ENCODE measurements at regions not wholly inside any gene's neighbourhood (a gene's known extent, or its start where the extent isn't known, plus 50 kb on each side); places are given as distances from the start of the nearest gene placed in this dataset.
A peak's percentile ranks its signal among the peaks of the same experiment; 100 is the strongest.

- H3K27me3 ChIP-seq: no peaks in the 10 kb centered on the region
- no peaks in the 10 kb centered on the region for H3K9me3 ChIP-seq
- WGBS, 2 donors: 97 to 100% methylated on average over 2 of the region's 2 CpGs
- H3K27ac ChIP-seq: no peak overlapping the region
- no peak overlapping the region for H3K4me3 ChIP-seq
- no peaks in the 10 kb centered on the region for H3K36me3 ChIP-seq
- TF ChIP-seq POLR2A (IDR thresholded peaks at IDR 0.05) (no peak), EP300 (IDR thresholded peaks at IDR 0.05) (no peak), POLR2AphosphoS5 (IDR thresholded peaks at IDR 0.05) (no peak), CTCF (IDR thresholded peaks at IDR 0.05) (no peak)
- no peak for ATAC-seq (ENCODE audit: low FRiP score in 2 of 2)
- no peak for DNase-seq
- no peaks in the 10 kb centered on the region for H3K4me1 ChIP-seq
Measured at GRCh38 chr5:33375900-33376299, 64.9 kb upstream of the TARS1 start.

- Histone ChIP-seq H3K27ac (no peak overlapping the region), H3K4me1 (no peaks in the 10 kb centered on the region), H3K9me3 (no peaks in the 10 kb centered on the region), H3K27me3 (no peaks in the 10 kb centered on the region), H3K36me3 (no peaks in the 10 kb centered on the region), H3K4me3 (no peak overlapping the region)
- DNase-seq (no peak), ATAC-seq (ENCODE audit: low FRiP score in 2 of 2) (no peak)
- WGBS, 2 donors: 66 to 75% methylated on average over 10 of the region's 10 CpGs
- TF ChIP-seq POLR2AphosphoS5 (IDR thresholded peaks at IDR 0.05) (no peak), CTCF (IDR thresholded peaks at IDR 0.05) (peak in 5 of 6 experiments; percentile 29 to 48 (median 36))
Measured at GRCh38 chr5:33379757-33380156, 61.0 kb upstream of the TARS1 start.

- ATAC-seq (ENCODE audit: low FRiP score in 2 of 2) (no peak), DNase-seq (no peak)
- 77 to 86% methylated on average over 1 of the region's 1 CpG for WGBS, 2 donors
Measured at GRCh38 chr5:33381243-33381642, 59.5 kb upstream of the TARS1 start.

More at GRCh38 chr5:33381243-33381642, 59.5 kb upstream of the TARS1 start:
- Histone ChIP-seq H3K36me3 (no peaks in the 10 kb centered on the region), H3K27me3 (no peaks in the 10 kb centered on the region), H3K27ac (no peak overlapping the region), H3K9me3 (peaks cover 0 to 8% (median 5%) of the 10 kb centered on the region in 4 donors), H3K4me1 (no peaks in the 10 kb centered on the region), H3K4me3 (no peak overlapping the region)
- no peak for TF ChIP-seq POLR2A (IDR thresholded peaks at IDR 0.05)
- TF ChIP-seq CTCF (IDR thresholded peaks at IDR 0.05): no peak
- TF ChIP-seq EP300 (IDR thresholded peaks at IDR 0.05): no peak
- TF ChIP-seq POLR2AphosphoS5 (IDR thresholded peaks at IDR 0.05): no peak

Small RNA genes in the stretch of these regions (small RNA-seq; reads per million reads assigned to genes)
- gene AC010343.2 (0 reads per million in 4 donors), gene AC025459.1 (0 reads per million in 4 donors)
